SHP77 treated with DMSO at 0.1 percent for 48 hours (cell line): ENCODE measurements at regions not wholly inside any gene's neighbourhood (a gene's known extent, or its start where the extent isn't known, plus 50 kb on each side); places are given as distances from the start of the nearest gene placed in this dataset.
"Not testable (repeated sequence)": the region's sequence is repeated elsewhere in the genome, so short reads cannot be mapped to it uniquely, and the experiment has no call there.

Experiments used
- DNase-seq: peaks from one replicate; lab custom pipeline; 2025; lab: John Stamatoyannopoulos, UW

GRCh38 chr1:5632814-5633213 lies 359.4 kb downstream of the NPHP4 start:
- no peak for DNase-seq

GRCh38 chr1:5632224-5632623 lies 360.0 kb downstream of the NPHP4 start:
- DNase-seq = no peak

DNA sequence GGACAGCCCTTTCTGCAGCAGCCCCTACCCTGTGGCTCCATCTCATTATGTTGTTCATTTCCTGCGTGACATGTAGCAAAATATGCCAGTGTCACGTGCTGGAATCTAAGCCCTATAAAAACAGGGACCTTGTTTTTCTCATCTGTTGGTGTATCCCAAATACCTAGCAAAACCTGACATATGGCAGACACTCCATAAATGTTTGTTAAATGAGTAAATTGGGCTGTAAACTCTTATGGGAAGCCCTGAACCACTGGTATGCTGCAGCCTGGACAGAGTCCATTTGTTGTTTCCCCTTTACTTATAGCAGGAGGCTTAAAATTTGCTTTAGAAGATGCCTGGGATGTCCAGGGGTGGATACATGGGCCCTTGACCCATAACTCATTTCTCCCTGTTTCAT lies 363.8 kb downstream of the NPHP4 start:
- DNase-seq = no peak

DNA sequence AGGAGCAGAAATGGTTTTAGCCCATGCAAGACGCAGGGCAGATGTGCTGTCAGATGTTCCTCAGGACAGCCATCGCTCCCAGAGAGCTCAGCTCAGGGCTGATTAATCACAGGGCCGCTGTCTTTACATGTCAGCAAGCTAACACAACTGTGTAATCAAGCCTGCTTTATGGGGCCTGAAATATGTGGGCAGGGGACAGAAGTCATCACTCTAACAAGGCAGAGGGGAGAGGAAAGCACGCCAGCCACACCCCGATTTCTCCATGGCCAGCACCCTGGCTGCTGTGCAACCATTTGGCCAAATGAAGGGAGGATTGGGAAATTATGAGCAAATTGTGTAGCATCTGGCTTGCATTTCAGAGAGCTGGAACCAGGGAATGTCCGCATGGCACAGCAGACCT lies 368.8 kb downstream of the NPHP4 start:
- no peak for DNase-seq

DNA sequence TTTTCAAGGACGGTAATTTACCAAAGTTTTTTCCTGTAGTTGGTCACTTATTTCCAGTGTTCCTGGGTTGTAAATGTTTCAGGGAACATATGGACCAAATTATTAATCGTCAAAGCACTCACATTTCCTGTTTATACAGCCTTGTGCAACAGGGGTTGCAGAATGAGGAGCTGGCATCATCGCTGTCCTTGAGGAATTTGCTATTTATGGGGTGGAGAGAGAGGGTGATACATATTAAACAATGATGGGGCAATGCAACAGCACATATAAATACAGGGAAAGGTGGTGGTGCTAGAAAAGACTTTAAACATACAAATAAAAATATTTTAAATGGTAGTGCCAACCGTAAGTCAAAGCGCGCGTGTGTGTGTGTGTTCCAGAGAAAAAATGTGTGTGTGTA lies 369.8 kb downstream of the NPHP4 start:
- DNase-seq = no peak

DNA sequence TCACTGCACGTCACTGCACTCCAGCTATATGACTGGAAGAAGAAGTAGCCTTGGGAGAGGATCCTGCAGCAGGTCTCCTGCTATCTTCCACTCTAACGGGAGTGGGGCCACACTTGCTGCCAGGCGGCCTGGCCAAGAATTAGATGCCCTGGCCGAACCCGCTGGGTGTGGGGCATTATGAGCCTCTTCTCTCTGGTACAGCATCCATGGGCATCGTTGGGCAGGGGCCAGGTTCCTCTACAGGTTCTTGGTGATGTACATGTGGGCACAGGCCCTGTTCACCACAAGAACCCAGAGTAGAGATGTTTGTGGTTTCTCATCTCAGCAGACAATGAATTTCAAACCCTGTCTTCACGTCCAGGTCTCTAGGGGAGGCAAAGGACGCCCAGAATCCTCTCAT lies 370.5 kb downstream of the NPHP4 start:
- no peak for DNase-seq

GRCh38 chr1:5620997-5621396 lies 371.2 kb downstream of the NPHP4 start:
- peak; percentile 45 for DNase-seq

DNA sequence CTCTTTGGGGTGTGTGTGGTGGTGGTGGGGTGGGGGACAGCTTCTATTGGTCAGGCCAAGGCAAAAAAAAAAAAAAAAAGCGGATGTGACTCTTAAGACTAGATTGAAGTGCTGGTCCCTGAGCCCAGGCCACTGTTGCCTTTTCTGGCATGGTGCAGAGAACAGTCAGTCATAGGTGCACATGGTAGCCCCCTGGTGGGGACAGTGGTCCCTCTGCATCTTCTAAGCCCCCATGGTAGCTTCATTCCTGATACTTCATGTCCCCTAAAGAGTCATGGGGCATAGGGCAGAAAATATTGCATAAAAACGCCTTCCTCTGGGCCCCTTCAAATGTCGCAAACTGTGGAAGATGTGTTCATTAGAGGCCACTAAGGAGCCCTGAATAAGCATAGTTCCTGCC lies 371.8 kb downstream of the NPHP4 start:
- DNase-seq = no peak

DNA sequence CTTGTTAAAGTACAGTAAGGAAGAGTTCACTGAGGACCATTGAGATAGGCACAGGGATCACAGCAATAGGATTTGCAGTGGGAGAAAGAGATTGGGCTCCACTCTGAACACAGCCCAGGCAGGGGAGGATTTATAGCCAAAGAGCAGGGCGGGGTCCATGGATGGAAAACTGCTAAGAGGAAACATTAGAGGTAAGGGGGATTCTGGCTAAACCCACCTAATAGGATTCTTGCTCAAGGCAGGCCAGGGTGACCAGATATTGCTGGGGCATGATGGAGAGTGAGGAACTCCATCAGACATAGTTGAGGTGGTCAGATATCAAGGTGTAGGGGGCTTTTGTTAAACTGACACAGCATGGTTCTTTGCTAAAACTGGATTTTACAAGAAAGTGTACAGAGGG lies 372.8 kb downstream of the NPHP4 start:
- no peak for DNase-seq

DNA sequence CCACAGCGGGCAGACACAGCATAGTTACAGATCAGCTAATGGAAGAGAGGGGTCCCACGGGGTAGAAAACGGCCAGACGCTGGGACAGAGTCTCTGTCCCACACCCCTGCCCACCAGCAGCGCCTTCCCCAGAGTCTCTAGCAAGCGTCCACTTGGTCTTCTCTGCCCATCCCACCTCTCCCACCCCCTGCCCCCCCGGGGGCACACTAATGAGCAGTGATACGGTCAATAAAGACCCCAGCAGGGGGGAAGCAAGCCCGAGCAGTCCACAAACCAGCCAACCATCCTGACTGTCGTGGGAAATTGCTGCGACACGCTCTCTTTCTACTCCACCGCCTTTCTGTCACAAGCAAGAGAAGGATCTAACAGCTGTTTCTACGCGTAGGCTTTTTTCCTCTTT lies 374.7 kb downstream of the NPHP4 start:
- DNase-seq = no peak

DNA sequence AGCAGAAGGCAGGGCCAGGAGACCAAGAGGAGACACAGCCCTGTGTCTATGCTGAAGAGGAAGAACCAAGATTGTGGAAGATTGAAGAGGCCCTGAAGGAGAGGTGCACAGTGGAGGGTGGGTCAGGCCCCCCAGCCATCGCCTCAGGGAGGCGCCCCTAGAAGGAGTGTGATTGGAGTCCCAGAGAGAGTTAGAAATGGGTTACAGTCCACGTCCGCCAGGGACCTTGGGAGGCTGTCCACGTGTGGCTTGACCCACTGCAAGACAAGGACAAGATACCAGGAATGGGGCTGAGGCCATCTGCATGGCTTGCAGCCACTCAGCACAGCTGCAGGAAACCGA lies 375.1 kb downstream of the NPHP4 start:
- DNase-seq = no peak

DNA sequence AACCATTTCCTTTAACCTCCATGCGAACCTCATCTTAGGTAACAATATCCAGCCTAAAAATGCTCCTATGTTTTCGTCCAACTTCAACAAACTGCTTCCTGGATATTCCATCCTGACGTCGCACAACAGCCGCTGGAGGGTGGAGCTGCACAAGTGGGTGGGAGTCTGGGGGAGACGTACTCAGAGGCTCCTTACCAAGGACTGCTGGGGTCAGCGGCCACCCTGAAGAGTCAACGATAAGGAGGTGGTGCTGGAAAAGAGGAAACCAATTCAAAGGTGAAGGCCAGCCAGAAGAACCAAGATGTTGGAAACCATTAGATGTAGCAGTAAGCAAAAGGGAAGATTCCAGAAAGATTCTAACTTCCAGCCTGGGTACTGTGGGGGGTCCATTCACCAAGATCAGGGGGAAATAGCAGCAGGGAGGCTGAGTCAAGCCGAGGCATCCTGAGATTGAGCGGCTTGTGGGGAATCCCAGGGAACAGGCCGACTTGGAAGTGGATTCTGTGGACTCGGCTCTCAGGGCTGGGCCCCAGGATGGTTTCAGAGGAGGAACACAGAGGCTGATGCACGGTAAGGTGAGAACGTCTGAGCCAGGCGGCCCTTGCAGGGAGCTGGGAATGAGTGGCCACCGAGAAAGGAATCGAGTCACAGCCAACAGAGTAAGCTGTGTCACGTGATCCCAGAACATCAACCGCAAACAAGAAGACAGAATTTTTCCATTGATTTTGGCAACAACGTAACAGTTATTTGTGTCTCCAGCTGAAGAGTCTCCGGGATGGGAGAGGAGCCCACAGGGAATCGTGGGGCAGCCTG lies 375.7 kb downstream of the NPHP4 start:
- DNase-seq = no peak

DNA sequence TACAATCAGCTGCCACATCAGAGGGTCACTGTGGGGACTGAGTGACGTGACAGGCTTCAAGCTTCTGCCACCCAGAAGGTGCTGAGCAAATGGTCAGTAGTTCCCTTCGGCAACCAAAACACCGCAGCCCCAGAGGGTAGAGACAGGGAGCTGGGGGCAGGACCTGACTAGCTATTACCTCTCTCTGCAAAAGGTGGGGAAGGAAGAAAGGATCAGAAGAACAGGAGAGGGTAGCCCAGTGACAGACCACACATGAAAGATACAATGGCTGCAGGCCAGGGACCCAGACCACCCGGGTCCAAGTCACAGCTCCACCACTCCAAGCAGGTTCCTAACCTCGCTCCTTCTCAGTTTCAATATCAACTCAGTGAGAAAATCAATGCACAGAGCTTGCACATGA lies 377.1 kb downstream of the NPHP4 start:
- DNase-seq = no peak

DNA sequence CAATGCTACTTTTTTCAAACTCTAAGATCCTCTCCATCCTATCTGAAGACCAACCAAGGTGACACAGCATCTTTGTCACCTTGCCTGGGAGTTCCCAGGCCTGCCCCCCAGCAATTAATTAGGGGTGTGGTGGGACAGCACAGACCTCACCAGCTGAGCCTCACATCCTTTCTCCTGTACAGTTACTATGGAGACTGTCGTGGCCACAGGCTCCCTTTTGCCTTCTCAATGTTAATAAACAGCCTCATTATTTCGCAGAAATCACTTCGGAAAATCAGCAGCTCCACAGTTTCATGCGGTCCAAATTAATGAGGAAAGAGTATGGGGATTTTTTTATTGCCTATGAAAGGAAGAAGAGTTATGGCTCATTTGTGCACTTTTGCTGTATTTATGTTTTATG lies 378.3 kb downstream of the NPHP4 start:
- no peak for DNase-seq

DNA sequence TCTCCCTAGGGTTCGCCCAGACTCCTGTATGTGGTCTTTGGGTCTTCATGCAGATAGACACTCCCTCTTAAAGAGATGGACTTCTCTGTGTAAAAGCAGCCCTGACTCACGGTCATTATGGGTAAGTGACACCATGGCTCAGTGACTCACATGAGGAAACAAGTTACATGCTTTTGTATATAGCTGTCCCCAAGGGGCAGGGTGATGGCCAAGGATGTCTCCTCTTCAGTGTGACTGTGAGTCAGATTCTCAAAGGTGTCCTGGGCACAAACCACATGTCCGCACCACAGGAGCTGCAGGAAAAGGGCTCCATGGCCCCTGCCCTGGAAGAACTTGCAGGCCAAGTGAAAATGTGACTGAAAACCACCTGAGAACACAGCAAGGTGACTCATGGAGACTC lies 380.4 kb downstream of the NPHP4 start:
- DNase-seq = no peak

DNA sequence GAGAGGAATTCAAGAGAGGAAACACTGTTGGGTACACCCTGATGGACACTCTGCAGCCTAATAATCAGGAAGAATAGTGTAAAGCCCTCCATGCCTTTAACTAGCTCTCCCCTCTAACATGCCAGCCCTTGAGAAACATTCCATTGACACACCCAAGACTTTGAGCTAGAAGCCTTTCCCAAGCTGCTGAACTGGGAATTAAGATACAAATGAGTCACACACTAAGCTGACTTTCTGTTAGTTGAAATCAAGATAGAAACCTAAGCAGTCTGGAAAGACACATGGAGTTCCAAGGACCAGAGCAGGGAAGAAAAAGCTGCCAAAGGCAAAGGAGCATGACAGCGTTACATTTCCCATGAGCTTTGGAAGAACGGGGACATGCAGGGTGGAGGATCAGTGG lies 380.8 kb downstream of the NPHP4 start:
- DNase-seq = no peak

DNA sequence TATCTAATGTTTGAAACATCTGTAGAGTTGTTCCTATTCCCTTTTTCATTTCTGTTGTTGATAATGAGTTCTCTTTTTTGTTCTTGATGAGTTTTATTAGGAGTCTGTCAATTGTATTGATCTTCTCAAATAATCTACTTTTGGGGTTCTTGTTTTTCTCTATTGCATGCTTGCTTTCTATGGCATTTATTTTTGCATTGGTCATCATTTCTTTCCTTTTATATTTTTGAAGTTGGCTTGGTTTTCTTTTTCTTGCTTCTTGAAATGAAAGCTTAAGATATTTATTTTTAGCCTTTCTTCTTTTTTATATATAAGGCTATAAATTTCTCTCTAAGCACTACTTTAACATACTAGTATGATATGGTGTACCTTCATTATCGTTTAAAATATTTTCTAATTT lies 381.8 kb downstream of the NPHP4 start:
- no peak for DNase-seq

GRCh38 chr1:5603353-5604104 lies 388.7 kb downstream of the NPHP4 start:
- no peak for DNase-seq

- not testable (repeated sequence) for DNase-seq
These were observed 389.5 kb downstream of the NPHP4 start for GRCh38 chr1:5602718-5603117.

GRCh38 chr1:5601516-5601915 lies 390.7 kb downstream of the NPHP4 start:
- no peak for DNase-seq

DNA sequence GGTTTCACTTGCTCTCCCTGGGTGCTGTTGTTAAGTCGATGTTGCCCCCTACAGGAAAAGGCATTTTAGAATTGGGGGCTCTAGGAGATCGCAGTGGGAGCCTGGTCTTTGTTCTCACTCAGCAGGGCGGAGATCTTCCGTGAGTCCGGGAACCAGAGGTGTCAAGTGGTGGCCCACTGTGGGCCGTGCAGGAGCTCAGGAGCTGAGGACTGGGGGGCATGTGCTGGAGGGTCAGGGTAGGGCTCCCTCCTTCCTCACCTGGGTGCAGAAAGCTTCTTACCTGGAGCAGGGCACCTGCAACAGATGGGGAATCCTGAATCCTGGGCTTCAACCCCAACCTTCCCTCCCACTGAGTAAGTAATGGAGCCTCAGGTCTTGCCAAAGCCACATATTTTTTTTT lies 392.7 kb downstream of the NPHP4 start:
- DNase-seq = no peak

- DNase-seq = no peak
These were observed 393.3 kb downstream of the NPHP4 start for GRCh38 chr1:5598824-5599395.
